ENCODE measurements at regions not wholly inside any gene's neighbourhood (a gene's known extent, or its start where the extent isn't known, plus 50 kb on each side); places are given as distances from the start of the nearest gene placed in this dataset.

DNA sequence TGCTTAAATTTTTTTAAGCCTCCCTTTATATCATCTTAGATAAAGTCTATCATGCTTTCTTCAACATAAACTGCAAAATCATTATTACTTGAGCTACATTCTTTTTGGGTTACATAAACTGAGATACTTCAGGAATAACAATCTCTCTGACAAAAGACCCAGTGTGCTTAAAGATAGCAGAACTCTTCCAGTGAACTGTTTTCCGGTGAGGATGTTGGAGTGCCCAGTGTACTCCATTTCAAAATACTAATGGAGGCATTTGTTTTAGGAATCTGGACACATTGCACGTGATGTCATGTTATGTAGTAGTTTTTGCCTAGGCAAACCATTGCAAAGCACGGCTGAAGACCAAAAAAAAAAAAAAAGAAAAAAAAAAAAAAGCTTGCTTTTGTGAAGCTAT lies 388.2 kb upstream of the CELF2 start:
- TF ChIP-seq, protein P1, sequence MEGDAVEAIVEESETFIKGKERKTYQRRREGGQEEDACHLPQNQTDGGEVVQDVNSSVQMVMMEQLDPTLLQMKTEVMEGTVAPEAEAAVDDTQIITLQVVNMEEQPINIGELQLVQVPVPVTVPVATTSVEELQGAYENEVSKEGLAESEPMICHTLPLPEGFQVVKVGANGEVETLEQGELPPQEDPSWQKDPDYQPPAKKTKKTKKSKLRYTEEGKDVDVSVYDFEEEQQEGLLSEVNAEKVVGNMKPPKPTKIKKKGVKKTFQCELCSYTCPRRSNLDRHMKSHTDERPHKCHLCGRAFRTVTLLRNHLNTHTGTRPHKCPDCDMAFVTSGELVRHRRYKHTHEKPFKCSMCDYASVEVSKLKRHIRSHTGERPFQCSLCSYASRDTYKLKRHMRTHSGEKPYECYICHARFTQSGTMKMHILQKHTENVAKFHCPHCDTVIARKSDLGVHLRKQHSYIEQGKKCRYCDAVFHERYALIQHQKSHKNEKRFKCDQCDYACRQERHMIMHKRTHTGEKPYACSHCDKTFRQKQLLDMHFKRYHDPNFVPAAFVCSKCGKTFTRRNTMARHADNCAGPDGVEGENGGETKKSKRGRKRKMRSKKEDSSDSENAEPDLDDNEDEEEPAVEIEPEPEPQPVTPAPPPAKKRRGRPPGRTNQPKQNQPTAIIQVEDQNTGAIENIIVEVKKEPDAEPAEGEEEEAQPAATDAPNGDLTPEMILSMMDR (IDR thresholded peaks at IDR 0.05; ENCODE audit: low read depth, low read length, missing input control), result no peak
- TF ChIP-seq GABPA (IDR thresholded peaks at IDR 0.05 in 1 of 2, conservative IDR thresholded peaks at IDR 0.05 in 1 of 2) (no peak), RAD21 (IDR thresholded peaks at IDR 0.05) (no peak), HNF4A (conservative IDR thresholded peaks at IDR 0.05) (no peak)
- TF ChIP-seq, protein P2, sequence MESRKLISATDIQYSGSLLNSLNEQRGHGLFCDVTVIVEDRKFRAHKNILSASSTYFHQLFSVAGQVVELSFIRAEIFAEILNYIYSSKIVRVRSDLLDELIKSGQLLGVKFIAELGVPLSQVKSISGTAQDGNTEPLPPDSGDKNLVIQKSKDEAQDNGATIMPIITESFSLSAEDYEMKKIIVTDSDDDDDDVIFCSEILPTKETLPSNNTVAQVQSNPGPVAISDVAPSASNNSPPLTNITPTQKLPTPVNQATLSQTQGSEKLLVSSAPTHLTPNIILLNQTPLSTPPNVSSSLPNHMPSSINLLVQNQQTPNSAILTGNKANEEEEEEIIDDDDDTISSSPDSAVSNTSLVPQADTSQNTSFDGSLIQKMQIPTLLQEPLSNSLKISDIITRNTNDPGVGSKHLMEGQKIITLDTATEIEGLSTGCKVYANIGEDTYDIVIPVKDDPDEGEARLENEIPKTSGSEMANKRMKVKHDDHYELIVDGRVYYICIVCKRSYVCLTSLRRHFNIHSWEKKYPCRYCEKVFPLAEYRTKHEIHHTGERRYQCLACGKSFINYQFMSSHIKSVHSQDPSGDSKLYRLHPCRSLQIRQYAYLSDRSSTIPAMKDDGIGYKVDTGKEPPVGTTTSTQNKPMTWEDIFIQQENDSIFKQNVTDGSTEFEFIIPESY (IDR thresholded peaks at IDR 0.05), result no peak
